ENCODE measurements at regions not wholly inside any gene's neighbourhood (a gene's known extent, or its start where the extent isn't known, plus 50 kb on each side); places are given as distances from the start of the nearest gene placed in this dataset.
"Not testable (repeated sequence)": the region's sequence is repeated elsewhere in the genome, so short reads cannot be mapped to it uniquely, and the experiment has no call there.

- H3K27me3 ChIP-seq, result no peaks in the 10 kb centered on the region
- no peaks in the 10 kb centered on the region; the same call in 1 of the 2 replicates for H3K9me3 ChIP-seq
- no peaks in the 10 kb centered on the region for H3K36me3 ChIP-seq
- H3K4me1 ChIP-seq, result no peaks in the 10 kb centered on the region
- no peak for TF ChIP-seq CTCF (IDR thresholded peaks at IDR 0.05; ENCODE audit: low read depth, low read length)
- no peak for DNase-seq
- no peak overlapping the region for H3K4me3 ChIP-seq (ENCODE audit: low read depth, low read length)
These were observed 90.1 kb upstream of the VLDLR start for GRCh38 chr9:2531481-2531880.

- DNase-seq, result no peak
- no peak overlapping the region for H3K4me3 ChIP-seq (ENCODE audit: low read depth, low read length)
- TF ChIP-seq CTCF (IDR thresholded peaks at IDR 0.05; ENCODE audit: low read depth, low read length), result no peak
- no peaks in the 10 kb centered on the region for H3K27me3 ChIP-seq
- H3K36me3 ChIP-seq, result no peaks in the 10 kb centered on the region
- no peaks in the 10 kb centered on the region for H3K4me1 ChIP-seq
- H3K9me3 ChIP-seq, result no peaks in the 10 kb centered on the region; the same call in 1 of the 2 replicates
These were observed 85.1 kb upstream of the VLDLR start for GRCh38 chr9:2536511-2536910.

- H3K9me3 ChIP-seq, result no peaks in the 10 kb centered on the region
- H3K27me3 ChIP-seq, result no peaks in the 10 kb centered on the region
- no peak for DNase-seq
- H3K36me3 ChIP-seq, result no peaks in the 10 kb centered on the region
- TF ChIP-seq CTCF (IDR thresholded peaks at IDR 0.05; ENCODE audit: low read depth, low read length), result no peak
- no peak overlapping the region for H3K4me3 ChIP-seq (ENCODE audit: low read depth, low read length)
- no peaks in the 10 kb centered on the region for H3K4me1 ChIP-seq
These were observed 75.6 kb upstream of the VLDLR start for GRCh38 chr9:2545881-2546490.

- not testable (repeated sequence) for H3K27me3 ChIP-seq; H3K4me1 ChIP-seq; H3K4me3 ChIP-seq (ENCODE audit: low read depth, low read length); H3K9me3 ChIP-seq; H3K36me3 ChIP-seq
- DNase-seq, result peak; percentile 22
These were observed 65.5 kb upstream of the VLDLR start for GRCh38 chr9:2555899-2556600.

- Histone ChIP-seq H3K4me1 (peaks cover 8% of the 10 kb centered on the region), H3K9me3 (no peaks in the 10 kb centered on the region; the same call in 1 of the 2 replicates), H3K27me3 (no peaks in the 10 kb centered on the region), H3K36me3 (no peaks in the 10 kb centered on the region), H3K4me3 (ENCODE audit: low read depth, low read length) (no peak overlapping the region)
- no peak for DNase-seq
- TF ChIP-seq CTCF (IDR thresholded peaks at IDR 0.05; ENCODE audit: low read depth, low read length), result no peak
These were observed 63.9 kb upstream of the VLDLR start for GRCh38 chr9:2557693-2558092.

GRCh38 chr9:2559192-2560152, 62.1 kb upstream of the VLDLR start:
- Histone ChIP-seq H3K4me1 (peaks cover 8% of the 10 kb centered on the region), H3K9me3 (no peaks in the 10 kb centered on the region; the same call in 1 of the 2 replicates), H3K4me3 (ENCODE audit: low read depth, low read length) (no peak overlapping the region), H3K27me3 (no peaks in the 10 kb centered on the region), H3K36me3 (no peaks in the 10 kb centered on the region)
- peak; percentile 68 for DNase-seq
- no peak for TF ChIP-seq CTCF (IDR thresholded peaks at IDR 0.05; ENCODE audit: low read depth, low read length)

Data from BE2C (cell line).